Loucy (cell line): ENCODE measurements at regions not wholly inside any gene's neighbourhood (a gene's known extent, or its start where the extent isn't known, plus 50 kb on each side); places are given as distances from the start of the nearest gene placed in this dataset.
A peak's percentile ranks its signal among the peaks of the same experiment; 100 is the strongest.

Source experiments
- H2AFZ ChIP-seq: fragments of 200-600 bp; sonication (generic); 2 replicates; pipeline ENCODE4 v1.6.0; 2016; ENCODE audit warnings: antibody characterized with exemption, mild to moderate bottlenecking, low read length, moderate library complexity
- H3F3A ChIP-seq: fragments of 200-600 bp; 2 replicates; pipeline ENCODE4 v1.6.0; 2016; ENCODE audit warnings: antibody characterized with exemption, low read depth, mild to moderate bottlenecking
- H3K27me3 ChIP-seq: fragments of 200-600 bp; sonication (generic); 2 replicates; pipeline ENCODE4 v1.6.1; 2014; ENCODE audit warnings: low read length, mild to moderate bottlenecking; ENCODE audit not compliant: insufficient read depth, poor library complexity, severe bottlenecking
- H3K36me3 ChIP-seq: fragments of 200-600 bp; sonication (generic); 2 replicates; pipeline ENCODE4 v1.6.1; 2016; ENCODE audit warnings: low read length; ENCODE audit not compliant: insufficient read depth
- H3K4me1 ChIP-seq: fragments of 200-600 bp; sonication (generic); 2 replicates; pipeline ENCODE4 v1.5.1; 2014; ENCODE audit warnings: low read length, mild to moderate bottlenecking; ENCODE audit not compliant: insufficient read depth, poor library complexity, severe bottlenecking
- H3K4me2 ChIP-seq: fragments of 200-600 bp; sonication (generic); 2 replicates; pipeline ENCODE4 v1.6.0; 2014; ENCODE audit warnings: antibody characterized with exemption, low read length, low read depth, mild to moderate bottlenecking; ENCODE audit not compliant: poor library complexity, severe bottlenecking
- H3K4me3 ChIP-seq: fragments of 200-600 bp; sonication (generic); 2 replicates; pipeline ENCODE4 v1.5.1; 2014; ENCODE audit warnings: low read length, mild to moderate bottlenecking, mixed read lengths; ENCODE audit not compliant: poor library complexity, severe bottlenecking
- H3K79me2 ChIP-seq: fragments of 200-600 bp; sonication (generic); 2 replicates; pipeline ENCODE4 v1.6.1; 2014; ENCODE audit warnings: low read length; ENCODE audit not compliant: insufficient read depth
- H3K9ac ChIP-seq: fragments of 200-600 bp; sonication (generic); 2 replicates; pipeline ENCODE4 v1.6.0; 2014; ENCODE audit warnings: mild to moderate bottlenecking, low read depth, low read length, moderate library complexity; ENCODE audit not compliant: poor library complexity, severe bottlenecking
- H3K9me2 ChIP-seq: fragments of 200-600 bp; sonication (generic); replicated peaks from 2 replicates; pipeline ENCODE4 v1.6.1; 2016; ENCODE audit warnings: low read depth, low read length, mixed read lengths
- H3K9me3 ChIP-seq: fragments of 200-600 bp; sonication (generic); 2 replicates; pipeline ENCODE4 v1.6.1; 2014; ENCODE audit warnings: mild to moderate bottlenecking, antibody characterized with exemption, low read length, low read depth; ENCODE audit not compliant: insufficient read depth
- H4K20me1 ChIP-seq: fragments of 200-600 bp; sonication (generic); 2 replicates; pipeline ENCODE4 v1.6.0; 2014; ENCODE audit warnings: antibody characterized with exemption, low read length, mild to moderate bottlenecking; ENCODE audit not compliant: insufficient read depth, poor library complexity, severe bottlenecking
- CTCF ChIP-seq: fragments of 200-600 bp; sonication (generic); conservative IDR thresholded peaks from 2 replicates; pipeline ENCODE4 v1.5.1; 2014; ENCODE audit warnings: mild to moderate bottlenecking, antibody characterized with exemption, low read length
- EZH2phosphoT487 ChIP-seq: fragments of 200-600 bp; IDR thresholded peaks from 2 replicates; pipeline ENCODE4 v1.6.1; 2018; ENCODE audit warnings: antibody characterized with exemption, mild to moderate bottlenecking, moderate library complexity, borderline replicate concordance

GRCh38 chr3:176937541-176937940, 259.7 kb downstream of the TBL1XR1 start:
- Histone ChIP-seq H3K36me3 (no peaks in the 10 kb centered on the region), H3K4me2 (no peak overlapping the region), H3K9ac (no peak overlapping the region), H3K27me3 (no peaks in the 10 kb centered on the region), H3K9me3 (no peaks in the 10 kb centered on the region), H3K4me1 (no peaks in the 10 kb centered on the region), H4K20me1 (no peaks in the 10 kb centered on the region), H3K79me2 (no peaks in the 10 kb centered on the region), H2AFZ (0 out of 2 replicates have a peak overlapping the region, but pooled peaks have one; percentile 21), H3K4me3 (no peak overlapping the region), H3F3A (no peaks in the 10 kb centered on the region), H3K9me2 (no peaks in the 10 kb centered on the region)
- TF ChIP-seq EZH2phosphoT487 (no peak), CTCF (no peak)

DNA sequence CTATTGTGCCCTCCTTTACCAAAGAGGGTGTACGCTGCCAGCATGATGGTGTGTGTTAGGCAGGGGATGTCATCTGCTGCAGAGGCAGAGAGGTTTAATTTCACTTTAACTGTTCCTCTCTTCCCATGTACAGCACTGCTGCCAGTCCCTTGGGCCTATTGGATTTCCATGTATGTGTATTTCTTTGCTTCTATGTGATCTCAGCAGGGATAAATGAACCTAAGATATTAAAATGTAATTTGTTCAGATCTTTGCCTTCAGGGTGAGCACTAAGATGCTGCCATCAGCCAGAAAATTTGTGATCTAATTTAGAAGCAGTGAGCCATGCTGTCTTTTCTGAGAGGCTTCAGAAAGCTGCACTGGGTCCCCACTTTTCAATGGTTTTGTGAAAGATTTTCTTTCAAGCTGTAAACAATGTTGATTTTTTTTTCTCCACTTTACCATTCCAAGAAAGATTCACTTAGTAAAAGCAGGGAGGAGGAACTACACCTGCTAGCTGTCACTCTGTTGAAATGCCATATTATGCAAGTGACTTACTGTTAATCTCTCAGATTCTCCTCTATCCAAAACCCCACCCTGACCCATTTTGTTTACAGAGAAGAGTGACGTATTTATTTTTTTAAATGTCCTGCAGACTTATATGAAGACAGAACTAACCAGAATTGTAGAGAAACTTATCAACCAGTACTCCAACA, 261.9 kb downstream of the TBL1XR1 start:
- Histone ChIP-seq H3K36me3 (no peaks in the 10 kb centered on the region), H3K9me3 (no peaks in the 10 kb centered on the region), H3K27me3 (no peaks in the 10 kb centered on the region), H3K4me2 (no peak overlapping the region), H3K4me3 (no peak overlapping the region), H3K4me1 (no peaks in the 10 kb centered on the region), H4K20me1 (no peaks in the 10 kb centered on the region), H2AFZ (no peak overlapping the region; the same call in 1 of the 2 replicates), H3F3A (no peaks in the 10 kb centered on the region), H3K9me2 (no peaks in the 10 kb centered on the region), H3K79me2 (no peaks in the 10 kb centered on the region), H3K9ac (no peak overlapping the region)
- TF ChIP-seq EZH2phosphoT487 (no peak), CTCF (no peak)

- H3K4me2 ChIP-seq: no peak overlapping the region
- no peaks in the 10 kb centered on the region for H3K79me2 ChIP-seq
- H3F3A ChIP-seq: no peaks in the 10 kb centered on the region
- no peak overlapping the region for H2AFZ ChIP-seq
- no peak for TF ChIP-seq EZH2phosphoT487
- no peak for TF ChIP-seq CTCF
- H3K9me3 ChIP-seq: no peaks in the 10 kb centered on the region
- H3K9me2 ChIP-seq: no peaks in the 10 kb centered on the region
- no peak overlapping the region for H3K9ac ChIP-seq
- H3K4me3 ChIP-seq: no peak overlapping the region
- no peaks in the 10 kb centered on the region for H3K4me1 ChIP-seq
- H4K20me1 ChIP-seq: no peaks in the 10 kb centered on the region
- no peaks in the 10 kb centered on the region for H3K36me3 ChIP-seq
- H3K27me3 ChIP-seq: no peaks in the 10 kb centered on the region
Measured at GRCh38 chr3:176934698-176935097, 262.6 kb downstream of the TBL1XR1 start.
